Adrenal gland (tissue), 5 donors: ENCODE measurements at regions not wholly inside any gene's neighbourhood (a gene's known extent, or its start where the extent isn't known, plus 50 kb on each side); places are given as distances from the start of the nearest gene placed in this dataset.

Experiments used
- POLR2A ChIP-seq, 2 donors: fragments of 450-650 bp; IDR thresholded peaks; one replicate each; pipeline ENCODE4 v1.6.1; 2017; ENCODE audit warnings: antibody characterized with exemption in 2 of 2, mild to moderate bottlenecking in 2 of 2, moderate library complexity in 1 of 2
- TF ChIP-seq, protein P1 (sequence below), 6 experiments: fragments of 450-650 bp in 4 of 6; fragments of 200-600 bp in 2 of 6; sonication (generic) in 1 of 6; IDR thresholded peaks; 1 replicate in 5 of 6; 2 replicates in 1 of 6; pipeline versions ENCODE4 v1.5.1 to v1.8.0; 2016 to 2021; ENCODE audit warnings: antibody characterized with exemption in 6 of 6, mild to moderate bottlenecking in 2 of 6, moderate library complexity in 1 of 6
- donor health status: DM: no; HTN: no; CAD: no.

DNA sequence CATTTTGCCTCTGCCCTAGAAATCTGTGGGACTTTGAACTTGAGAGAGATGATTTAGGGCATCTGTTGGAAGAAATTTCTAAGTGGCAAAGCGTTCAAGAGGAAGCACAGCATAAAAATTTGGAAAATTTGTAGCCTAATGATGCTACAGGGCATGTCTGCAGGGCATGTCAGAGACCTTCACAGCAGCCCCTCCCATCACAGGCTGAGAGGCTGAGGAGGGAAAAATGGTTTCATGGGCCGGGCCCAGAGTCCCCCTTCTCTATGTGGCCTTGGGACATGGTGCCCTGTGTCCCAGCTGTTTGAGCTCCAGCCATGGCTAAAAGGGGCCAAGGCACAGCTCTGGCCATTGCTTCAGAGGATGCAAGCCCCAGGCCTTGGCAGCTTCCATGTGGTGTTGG lies 203.0 kb downstream of the STK31 start:
- TF ChIP-seq, protein P1, sequence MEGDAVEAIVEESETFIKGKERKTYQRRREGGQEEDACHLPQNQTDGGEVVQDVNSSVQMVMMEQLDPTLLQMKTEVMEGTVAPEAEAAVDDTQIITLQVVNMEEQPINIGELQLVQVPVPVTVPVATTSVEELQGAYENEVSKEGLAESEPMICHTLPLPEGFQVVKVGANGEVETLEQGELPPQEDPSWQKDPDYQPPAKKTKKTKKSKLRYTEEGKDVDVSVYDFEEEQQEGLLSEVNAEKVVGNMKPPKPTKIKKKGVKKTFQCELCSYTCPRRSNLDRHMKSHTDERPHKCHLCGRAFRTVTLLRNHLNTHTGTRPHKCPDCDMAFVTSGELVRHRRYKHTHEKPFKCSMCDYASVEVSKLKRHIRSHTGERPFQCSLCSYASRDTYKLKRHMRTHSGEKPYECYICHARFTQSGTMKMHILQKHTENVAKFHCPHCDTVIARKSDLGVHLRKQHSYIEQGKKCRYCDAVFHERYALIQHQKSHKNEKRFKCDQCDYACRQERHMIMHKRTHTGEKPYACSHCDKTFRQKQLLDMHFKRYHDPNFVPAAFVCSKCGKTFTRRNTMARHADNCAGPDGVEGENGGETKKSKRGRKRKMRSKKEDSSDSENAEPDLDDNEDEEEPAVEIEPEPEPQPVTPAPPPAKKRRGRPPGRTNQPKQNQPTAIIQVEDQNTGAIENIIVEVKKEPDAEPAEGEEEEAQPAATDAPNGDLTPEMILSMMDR (IDR thresholded peaks at IDR 0.05), result no peak
- TF ChIP-seq POLR2A (IDR thresholded peaks at IDR 0.05), result no peak
